ENCODE measurements at regions not wholly inside any gene's neighbourhood (a gene's known extent, or its start where the extent isn't known, plus 50 kb on each side); places are given as distances from the start of the nearest gene placed in this dataset.
A peak's percentile ranks its signal among the peaks of the same experiment; 100 is the strongest.
"Not testable (repeated sequence)": the region's sequence is repeated elsewhere in the genome, so short reads cannot be mapped to it uniquely, and the experiment has no call there.

DNA sequence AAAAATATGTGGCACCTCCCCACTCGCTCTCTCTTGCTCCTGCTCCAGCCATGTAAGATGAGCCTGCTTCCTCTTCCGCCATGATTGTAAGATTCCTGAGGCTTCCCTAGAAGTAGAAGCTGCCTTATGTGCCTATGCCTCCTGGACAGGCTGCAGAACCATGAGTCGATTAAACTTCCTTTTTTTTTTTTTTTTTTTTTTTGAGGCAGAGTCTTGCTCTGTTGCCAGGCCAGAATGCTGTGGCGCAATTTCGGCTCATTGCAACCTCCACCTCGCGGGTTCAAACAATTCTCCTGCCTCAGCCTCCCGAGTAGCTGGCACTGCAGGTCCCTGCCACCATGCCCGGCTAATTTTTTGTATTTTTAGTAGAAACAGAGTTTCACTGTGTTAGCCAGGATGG is 112.5 kb downstream of the FAM217A start:
- no TSS peak for BruUV-seq (replicated peaks)
- Mint-ChIP-seq H3K27me3 (ENCODE audit: insufficient read depth, unreplicated experiment) (no peaks in the 10 kb centered on the region), H3K27ac (ENCODE audit: low read depth, unreplicated experiment) (no peak overlapping the region), H3K36me3 (ENCODE audit: insufficient read depth, unreplicated experiment) (no peaks in the 10 kb centered on the region), H3K9me3 (ENCODE audit: unreplicated experiment) (no peaks in the 10 kb centered on the region), H3K4me1 (ENCODE audit: insufficient read depth, unreplicated experiment) (peaks cover 7% of the 10 kb centered on the region), H3K4me3 (ENCODE audit: unreplicated experiment) (no peak overlapping the region)
- TF ChIP-seq, protein P1, sequence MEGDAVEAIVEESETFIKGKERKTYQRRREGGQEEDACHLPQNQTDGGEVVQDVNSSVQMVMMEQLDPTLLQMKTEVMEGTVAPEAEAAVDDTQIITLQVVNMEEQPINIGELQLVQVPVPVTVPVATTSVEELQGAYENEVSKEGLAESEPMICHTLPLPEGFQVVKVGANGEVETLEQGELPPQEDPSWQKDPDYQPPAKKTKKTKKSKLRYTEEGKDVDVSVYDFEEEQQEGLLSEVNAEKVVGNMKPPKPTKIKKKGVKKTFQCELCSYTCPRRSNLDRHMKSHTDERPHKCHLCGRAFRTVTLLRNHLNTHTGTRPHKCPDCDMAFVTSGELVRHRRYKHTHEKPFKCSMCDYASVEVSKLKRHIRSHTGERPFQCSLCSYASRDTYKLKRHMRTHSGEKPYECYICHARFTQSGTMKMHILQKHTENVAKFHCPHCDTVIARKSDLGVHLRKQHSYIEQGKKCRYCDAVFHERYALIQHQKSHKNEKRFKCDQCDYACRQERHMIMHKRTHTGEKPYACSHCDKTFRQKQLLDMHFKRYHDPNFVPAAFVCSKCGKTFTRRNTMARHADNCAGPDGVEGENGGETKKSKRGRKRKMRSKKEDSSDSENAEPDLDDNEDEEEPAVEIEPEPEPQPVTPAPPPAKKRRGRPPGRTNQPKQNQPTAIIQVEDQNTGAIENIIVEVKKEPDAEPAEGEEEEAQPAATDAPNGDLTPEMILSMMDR (IDR thresholded peaks at IDR 0.05; ENCODE audit: unreplicated experiment): no peak
- intact Hi-C loops (cut with micrococcal nuclease): no loop called here
- CTCF ChIA-PET: interaction anchor here (2.7 kb wide), 1 partner anchor 12 kb away, joined by 12 read pairs; no protein-coding TSS in a partner anchor
- POLR2A ChIA-PET: no interaction called here
- DNase-seq (ENCODE audit: unreplicated experiment): no peak

DNA sequence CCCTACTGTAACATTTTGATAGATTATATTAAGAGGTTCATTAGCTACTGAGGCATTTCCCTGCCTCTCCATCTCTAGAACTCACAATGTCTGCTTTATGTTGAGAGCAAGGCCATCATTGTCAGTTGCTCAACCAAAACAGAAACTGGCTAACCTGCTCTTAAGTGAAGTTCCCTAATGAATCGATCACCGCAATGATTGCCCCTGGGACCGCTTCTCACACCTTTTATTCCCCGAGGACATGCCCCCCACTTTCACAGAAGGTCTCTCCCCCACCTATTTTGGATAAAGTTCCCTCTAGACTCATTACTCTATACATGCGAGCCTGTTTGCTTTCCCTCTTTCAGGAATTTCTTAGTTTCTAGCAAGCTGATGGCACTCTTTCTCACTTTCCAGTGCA is 108.8 kb downstream of the FAM217A start:
- Mint-ChIP-seq H3K4me3 (ENCODE audit: unreplicated experiment) (no peak overlapping the region), H3K27me3 (ENCODE audit: insufficient read depth, unreplicated experiment) (no peaks in the 10 kb centered on the region), H3K9me3 (ENCODE audit: unreplicated experiment) (no peaks in the 10 kb centered on the region), H3K27ac (ENCODE audit: low read depth, unreplicated experiment) (no peak overlapping the region), H3K36me3 (ENCODE audit: insufficient read depth, unreplicated experiment) (no peaks in the 10 kb centered on the region), H3K4me1 (ENCODE audit: insufficient read depth, unreplicated experiment) (no peaks in the 10 kb centered on the region)
- no TSS peak for BruUV-seq (replicated peaks)
- DNase-seq (ENCODE audit: unreplicated experiment): no peak
- TF ChIP-seq, protein P1 (IDR thresholded peaks at IDR 0.05; ENCODE audit: unreplicated experiment): no peak
- ChIA-PET CTCF (interaction anchor here (0.7 to 0.9 kb wide), 2 partner anchors 106 to 223 kb away, joined by 3 read pairs; no protein-coding TSS in a partner anchor), POLR2A (no interaction called here)
- intact Hi-C loops (cut with micrococcal nuclease): no loop called here

DNA sequence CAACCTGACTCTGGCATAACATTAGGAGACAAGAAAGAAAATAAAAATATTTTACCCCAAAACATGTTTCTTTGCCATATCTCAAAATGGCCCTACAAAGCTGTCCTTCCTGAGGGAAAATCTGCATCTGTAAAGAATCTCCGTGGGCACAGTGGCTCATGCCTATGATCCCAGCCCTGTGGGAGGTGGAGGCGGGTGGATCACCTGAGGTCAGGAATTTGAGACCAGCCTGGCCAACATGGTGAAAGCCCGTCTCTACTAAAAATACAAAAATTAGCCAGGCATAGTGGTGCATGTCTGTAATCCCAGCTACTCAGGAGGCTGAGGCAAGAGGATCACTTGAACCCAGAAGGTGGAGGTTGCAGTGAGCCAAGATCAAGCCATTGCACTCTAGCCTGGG is 105.8 kb downstream of the FAM217A start:
- intact Hi-C loops (cut with micrococcal nuclease); H3K27ac Mint-ChIP-seq (ENCODE audit: low read depth, unreplicated experiment); H3K9me3 Mint-ChIP-seq (ENCODE audit: unreplicated experiment); DNase-seq (ENCODE audit: unreplicated experiment); POLR2A ChIA-PET; BruUV-seq (replicated peaks); H3K4me3 Mint-ChIP-seq (ENCODE audit: unreplicated experiment); H3K4me1 Mint-ChIP-seq (ENCODE audit: insufficient read depth, unreplicated experiment); H3K27me3 Mint-ChIP-seq (ENCODE audit: insufficient read depth, unreplicated experiment); H3K36me3 Mint-ChIP-seq (ENCODE audit: insufficient read depth, unreplicated experiment): not testable (repeated sequence)
- CTCF ChIA-PET: interaction anchor here (1.0 to 1.1 kb wide), 2 partner anchors 36 to 232 kb away, joined by 3 read pairs; no protein-coding TSS in a partner anchor

DNA sequence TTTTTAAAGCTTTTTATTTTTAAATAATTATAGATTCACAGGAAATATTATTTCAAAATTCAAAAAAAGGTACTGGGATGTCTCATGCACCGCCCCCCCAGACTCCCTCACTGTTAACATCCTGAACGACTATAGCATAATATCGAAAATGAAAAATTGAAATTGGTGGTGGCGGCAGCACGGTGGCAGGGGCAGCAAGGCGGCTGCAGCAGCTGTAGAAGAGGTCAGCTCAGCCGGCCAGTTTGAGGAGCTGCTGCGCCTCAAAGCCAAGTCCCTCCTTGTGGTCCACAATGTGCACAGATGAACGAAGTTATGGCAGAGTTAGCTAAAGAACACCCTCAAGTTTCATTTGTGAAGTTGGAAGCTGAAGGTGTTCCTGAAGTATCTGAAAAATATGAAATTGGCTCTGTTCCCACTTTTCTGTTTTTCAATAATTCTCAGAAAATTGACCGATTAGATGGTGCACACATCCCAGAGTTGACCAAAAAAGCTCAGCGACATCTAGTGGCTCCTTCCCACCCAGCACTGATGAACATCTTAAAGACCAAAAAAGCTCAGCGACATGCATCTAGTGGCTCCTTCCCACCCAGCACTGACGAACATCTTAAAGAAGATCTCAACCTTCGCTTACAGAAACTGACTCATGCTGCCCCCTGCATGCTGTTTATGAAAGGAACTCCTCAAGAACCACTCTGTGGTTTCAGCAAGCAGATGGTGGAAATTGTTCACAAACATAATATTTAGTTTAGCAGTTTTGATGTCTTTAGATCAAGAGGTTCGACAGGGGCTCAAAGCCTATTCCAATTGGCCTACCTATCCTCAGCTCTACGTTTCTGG is 100.8 kb downstream of the FAM217A start:
- H3K4me3 Mint-ChIP-seq (ENCODE audit: unreplicated experiment): no peak overlapping the region
- TF ChIP-seq, protein P1 (IDR thresholded peaks at IDR 0.05; ENCODE audit: unreplicated experiment): peak; percentile 43
- H3K36me3 Mint-ChIP-seq (ENCODE audit: insufficient read depth, unreplicated experiment): no peaks in the 10 kb centered on the region
- no peaks in the 10 kb centered on the region for H3K9me3 Mint-ChIP-seq (ENCODE audit: unreplicated experiment)
- POLR2A ChIA-PET: interaction anchor here (0.7 to 1.8 kb wide), 4 partner anchors 8 to 129 kb away, joined by 4 to 5 read pairs (median 4); partner anchors contain the start of gene FAM50B
- CTCF ChIA-PET: interaction anchor here (0.6 to 3.1 kb wide), 23 partner anchors 8 to 956 kb away, joined by 3 to 20 read pairs (median 4); partner anchors contain the start of gene SLC22A23
- peak; percentile 69 for DNase-seq (ENCODE audit: unreplicated experiment)
- H3K27me3 Mint-ChIP-seq (ENCODE audit: insufficient read depth, unreplicated experiment): no peaks in the 10 kb centered on the region
- intact Hi-C loops (cut with micrococcal nuclease): loop anchor here (1.0 to 2.0 kb wide), 2 partner anchors 129 to 235 kb away; partner anchors contain the start of gene FAM50B
- H3K27ac Mint-ChIP-seq (ENCODE audit: low read depth, unreplicated experiment): no peak overlapping the region
- no TSS peak for BruUV-seq (replicated peaks)
- H3K4me1 Mint-ChIP-seq (ENCODE audit: insufficient read depth, unreplicated experiment): no peaks in the 10 kb centered on the region

DNA sequence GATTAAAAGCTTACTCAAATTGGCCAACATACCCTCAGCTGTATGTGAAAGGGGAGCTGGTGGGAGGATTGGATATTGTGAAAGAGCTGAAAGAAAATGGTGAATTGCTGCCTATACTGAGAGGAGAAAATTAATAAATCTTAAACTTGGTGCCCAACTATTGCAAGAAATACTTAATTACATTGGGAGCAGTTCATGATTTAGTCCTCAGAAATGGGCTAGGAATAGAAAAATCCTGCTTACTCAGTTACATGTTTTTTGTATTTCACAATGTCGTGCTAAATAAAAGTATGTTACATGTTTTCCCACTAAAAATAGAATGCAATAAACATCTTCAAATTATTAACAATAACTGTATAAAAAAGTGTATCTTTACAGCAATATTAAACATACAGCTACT is 100.0 kb downstream of the FAM217A start:
- H3K36me3 Mint-ChIP-seq (ENCODE audit: insufficient read depth, unreplicated experiment); H3K4me3 Mint-ChIP-seq (ENCODE audit: unreplicated experiment); H3K27ac Mint-ChIP-seq (ENCODE audit: low read depth, unreplicated experiment); BruUV-seq (replicated peaks); DNase-seq (ENCODE audit: unreplicated experiment); H3K27me3 Mint-ChIP-seq (ENCODE audit: insufficient read depth, unreplicated experiment); H3K4me1 Mint-ChIP-seq (ENCODE audit: insufficient read depth, unreplicated experiment); H3K9me3 Mint-ChIP-seq (ENCODE audit: unreplicated experiment): not testable (repeated sequence)
- ChIA-PET CTCF (interaction anchor here (0.9 to 3.1 kb wide), 11 partner anchors 11 to 522 kb away, joined by 3 to 20 read pairs (median 6); partner anchors contain the start of gene SLC22A23), POLR2A (interaction anchor here (0.7 to 1.8 kb wide), 2 partner anchors 22 to 130 kb away, joined by 4 to 5 read pairs; partner anchors contain the start of gene FAM50B)
- intact Hi-C loops (cut with micrococcal nuclease): loop anchor here (1.0 to 2.0 kb wide), 2 partner anchors 130 to 236 kb away; partner anchors contain the start of gene FAM50B

Data from MCF 10A (cell line).